Kidney tubule cell (primary cell): ENCODE measurements at regions not wholly inside any gene's neighbourhood (a gene's known extent, or its start where the extent isn't known, plus 50 kb on each side); places are given as distances from the start of the nearest gene placed in this dataset.
A peak's percentile ranks its signal among the peaks of the same experiment; 100 is the strongest.
"Not testable (repeated sequence)": the region's sequence is repeated elsewhere in the genome, so short reads cannot be mapped to it uniquely, and the experiment has no call there.

Experiments
- DNase-seq: peaks from one replicate; pipeline ENCODE4 v3.0.0-alpha.2; 2018; ENCODE audit warnings: low spot score

DNA sequence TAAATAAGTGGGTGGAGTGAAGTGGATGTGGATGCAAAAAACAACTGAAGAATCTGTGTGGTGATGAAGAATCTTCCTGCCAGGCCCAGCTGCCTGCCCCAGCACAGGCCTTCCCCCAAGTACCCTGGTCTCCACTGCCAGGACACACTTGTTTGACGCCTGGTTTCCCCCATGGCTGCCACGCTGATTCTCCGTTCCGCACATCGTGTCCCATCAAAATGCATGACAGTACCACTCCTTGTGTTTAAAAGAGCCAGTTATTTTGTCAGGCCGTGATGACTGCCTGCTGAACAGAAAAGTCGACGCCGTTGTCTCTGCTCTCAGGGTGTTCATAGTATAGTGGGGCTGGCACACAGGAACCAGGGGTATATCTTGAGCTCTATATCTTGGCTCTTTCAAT lies 50.3 kb upstream of the KYNU start:
- no peak for DNase-seq

DNA sequence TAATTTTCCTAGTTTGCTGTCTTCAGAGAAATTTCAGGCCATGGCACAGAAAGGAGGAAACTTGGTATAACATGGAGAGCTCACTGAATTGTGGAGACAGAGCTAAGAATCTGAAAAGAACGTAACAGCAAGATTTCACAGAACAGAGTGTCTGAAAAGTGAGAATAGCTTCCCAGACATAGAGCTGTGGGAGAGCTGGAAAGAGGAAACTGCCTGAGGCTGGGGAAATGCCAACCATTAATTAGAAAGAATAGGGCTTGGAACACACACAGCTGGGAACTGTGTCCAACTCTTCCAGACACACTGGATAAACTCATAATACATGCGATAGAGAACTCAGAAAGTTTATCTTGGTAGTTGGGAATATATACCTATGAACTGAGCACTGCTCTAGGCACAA lies 51.6 kb upstream of the KYNU start:
- DNase-seq: no peak

DNA sequence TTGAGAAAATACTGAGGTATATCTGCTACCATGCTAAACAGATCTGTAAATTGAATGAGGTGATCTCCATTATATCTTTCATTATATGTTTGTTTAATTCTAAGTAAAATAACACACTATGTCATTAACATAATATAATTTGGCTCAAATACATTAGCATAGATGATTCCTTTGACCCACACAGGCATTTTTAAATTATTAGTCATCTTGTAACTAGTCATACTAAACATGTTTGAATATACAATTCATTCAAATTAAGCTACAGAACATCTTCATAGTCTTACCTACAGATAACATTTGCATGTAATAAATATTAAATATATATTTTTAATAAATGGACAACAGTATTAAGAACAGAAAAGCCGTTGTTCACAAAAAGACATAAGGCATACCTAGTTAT lies 52.7 kb upstream of the KYNU start:
- no peak for DNase-seq

DNA sequence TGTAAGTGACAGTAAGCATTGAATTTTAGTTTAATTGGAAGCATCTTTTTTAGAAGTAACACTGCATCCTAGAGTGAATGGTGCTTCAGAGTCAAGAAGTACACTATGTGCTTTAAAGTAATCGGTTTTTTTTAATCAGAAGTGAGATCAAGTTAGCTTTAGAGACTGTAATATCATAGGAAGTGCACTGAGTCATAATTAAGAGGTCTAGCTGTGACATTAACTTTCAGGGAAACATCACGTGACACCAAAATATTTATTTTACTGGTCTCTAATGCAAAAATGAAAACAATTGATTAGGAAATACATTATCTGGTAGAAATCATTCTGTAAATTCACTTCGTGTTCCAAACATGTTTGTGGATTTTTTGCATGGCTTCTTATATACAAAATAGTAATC lies 55.3 kb upstream of the KYNU start:
- no peak for DNase-seq

DNA sequence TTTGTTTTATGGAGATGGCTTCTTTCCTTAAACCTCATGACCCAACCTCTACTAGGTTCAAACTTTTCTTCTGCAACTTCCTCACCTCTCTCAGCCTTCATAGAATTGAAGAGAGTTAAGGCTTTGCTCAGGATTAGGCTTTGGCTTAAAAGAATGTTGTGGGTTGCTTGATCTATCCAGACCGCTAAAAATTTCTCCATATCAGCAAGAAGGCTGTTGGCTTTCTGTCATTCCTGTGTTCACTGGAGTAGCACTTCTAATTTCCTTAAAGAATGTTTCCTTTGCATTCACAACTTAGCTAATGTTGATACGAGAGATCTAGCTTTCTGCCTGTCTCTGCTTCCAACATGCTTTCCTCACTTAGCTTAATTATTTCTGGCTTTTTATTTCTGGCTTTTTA lies 58.1 kb upstream of the KYNU start:
- DNase-seq: peak; percentile 75

DNA sequence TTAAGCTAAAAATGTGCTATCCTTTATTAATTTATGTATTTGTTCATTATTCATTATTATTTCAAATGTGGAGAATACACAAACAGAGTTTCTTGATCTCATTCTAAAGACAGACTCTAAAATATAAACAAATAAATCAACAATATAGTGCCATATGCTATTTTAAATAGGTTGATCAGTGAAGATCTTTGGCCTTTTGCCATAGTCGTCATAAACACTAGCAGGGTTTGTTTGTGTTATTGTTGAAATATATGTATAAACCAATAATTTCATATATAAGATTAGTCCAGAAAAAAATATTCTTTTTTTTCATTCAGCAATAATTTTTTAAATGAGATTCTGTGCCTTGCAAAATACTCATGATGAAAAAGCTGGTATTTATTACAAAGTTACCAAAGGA lies 62.1 kb upstream of the KYNU start:
- DNase-seq: no peak

DNA sequence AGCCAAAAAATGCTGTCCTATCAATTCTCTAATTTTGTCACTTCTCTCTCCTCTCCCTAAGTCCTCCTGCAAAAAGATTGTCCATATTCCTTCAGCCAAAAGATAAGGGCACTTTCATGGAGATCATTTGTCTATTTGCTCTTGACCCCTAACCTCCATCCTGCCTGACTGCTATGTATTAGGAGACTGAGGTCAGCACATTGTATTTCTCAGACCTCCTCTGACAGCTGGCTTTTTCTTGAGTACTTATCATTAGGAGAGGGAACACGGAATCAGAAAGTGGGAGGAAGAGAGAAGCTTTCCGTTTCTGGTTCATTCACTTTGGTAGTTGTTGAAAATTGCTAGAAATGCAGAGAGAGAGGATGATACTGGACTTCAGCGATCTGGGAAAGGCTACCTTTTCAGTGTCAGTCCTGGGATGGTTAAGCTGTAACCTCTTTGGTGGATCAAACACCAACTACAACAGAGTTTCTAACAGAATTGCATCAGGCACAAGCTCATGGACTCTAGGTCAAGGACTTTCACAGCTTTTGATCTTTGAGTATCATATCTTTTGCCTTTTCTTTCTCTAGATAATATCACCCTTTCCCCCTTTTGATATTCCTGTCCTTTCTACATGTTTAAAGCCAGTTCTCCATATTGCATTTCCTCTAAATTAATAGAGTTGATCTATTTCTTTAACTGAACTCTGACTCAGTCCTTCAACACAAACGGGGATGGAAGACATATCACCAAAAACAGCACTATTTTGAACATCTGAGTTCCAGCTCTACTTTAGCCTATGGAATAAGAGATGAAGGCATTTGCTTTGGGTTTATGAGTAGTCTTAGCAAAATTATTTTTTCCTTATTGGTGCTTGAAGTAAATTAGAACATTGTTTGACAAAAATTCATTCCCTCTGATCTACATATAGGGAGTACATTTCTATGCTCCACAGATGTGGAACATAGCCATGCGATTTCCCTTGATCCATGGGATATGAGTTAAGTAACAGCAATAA lies 63.3 kb upstream of the KYNU start:
- no peak for DNase-seq

DNA sequence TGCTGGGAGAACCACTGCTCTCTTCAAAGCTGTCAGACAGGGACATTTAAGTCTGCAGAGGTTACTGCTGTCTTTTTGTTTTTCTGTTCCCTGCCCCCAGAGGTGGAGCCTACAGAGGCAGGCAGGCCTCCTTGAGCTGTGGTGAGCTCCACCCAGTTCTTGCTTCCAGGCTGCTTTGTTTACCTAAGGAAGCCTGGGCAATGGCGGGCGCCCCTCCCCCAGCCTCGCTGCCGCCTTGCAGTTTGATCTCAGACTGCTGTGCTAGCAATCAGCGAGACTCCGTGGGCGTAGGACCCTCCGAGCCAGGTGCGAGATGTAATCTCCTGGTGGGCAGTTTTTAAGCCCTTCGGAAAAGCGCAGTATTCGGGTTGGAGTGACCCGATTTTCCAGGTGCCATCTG lies 65.8 kb upstream of the KYNU start:
- DNase-seq: not testable (repeated sequence)

DNA sequence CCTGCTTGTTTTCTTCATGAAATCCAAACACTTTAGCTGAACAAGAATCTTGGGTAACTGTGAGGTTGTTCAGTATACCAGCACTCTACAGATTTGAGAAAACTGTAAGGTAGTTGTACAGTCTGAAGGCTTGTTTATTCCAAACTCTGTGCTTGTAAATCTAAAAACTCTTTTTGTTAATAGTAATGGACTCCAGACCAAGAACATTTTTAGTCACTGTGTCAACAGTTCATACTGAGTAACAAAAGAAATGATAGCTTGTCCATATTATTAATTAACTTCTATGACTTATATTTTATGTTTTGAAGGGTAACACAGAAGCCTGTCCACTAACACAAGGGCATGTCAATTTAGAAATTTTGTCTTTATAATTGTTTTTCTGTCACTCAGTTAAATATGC lies 72.2 kb upstream of the KYNU start:
- peak; percentile 30 for DNase-seq

DNA sequence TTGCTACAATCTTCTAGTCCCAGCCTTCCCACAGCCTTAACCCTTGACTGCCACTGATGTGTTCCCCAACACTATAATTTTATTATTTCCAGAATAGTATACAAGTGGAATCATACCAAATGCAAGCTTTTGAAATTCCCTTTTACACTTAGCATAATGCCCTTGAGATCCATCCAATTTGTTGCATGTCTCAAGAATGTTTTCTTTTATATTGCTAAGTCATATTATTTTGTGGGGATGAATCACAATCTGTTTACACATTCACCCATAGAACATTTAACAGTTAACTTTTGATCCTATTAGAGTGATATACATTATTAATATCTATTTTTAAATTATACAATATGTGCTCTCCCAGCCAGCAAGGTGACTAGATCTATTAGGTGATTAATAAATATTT lies 74.3 kb upstream of the KYNU start:
- DNase-seq: no peak

DNA sequence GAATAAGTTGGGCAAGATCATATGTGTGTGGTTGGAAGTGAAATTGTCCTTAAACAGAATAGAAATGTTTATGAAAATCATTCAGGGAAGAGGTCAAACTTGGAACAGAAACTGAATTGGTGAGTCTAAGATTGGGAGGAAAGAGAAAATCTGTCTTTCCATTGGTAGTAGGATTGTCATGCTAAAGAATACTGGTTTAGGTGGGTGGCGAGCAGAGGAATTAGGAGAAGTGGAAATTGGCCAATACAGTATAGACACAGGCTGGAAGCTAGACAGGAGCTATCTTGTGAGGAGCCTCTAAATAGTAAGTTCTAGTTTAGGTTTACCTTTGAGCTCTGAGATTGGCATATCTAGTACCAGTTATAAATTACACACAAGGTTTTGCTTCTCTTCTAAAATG lies 80.9 kb upstream of the KYNU start:
- no peak for DNase-seq

DNA sequence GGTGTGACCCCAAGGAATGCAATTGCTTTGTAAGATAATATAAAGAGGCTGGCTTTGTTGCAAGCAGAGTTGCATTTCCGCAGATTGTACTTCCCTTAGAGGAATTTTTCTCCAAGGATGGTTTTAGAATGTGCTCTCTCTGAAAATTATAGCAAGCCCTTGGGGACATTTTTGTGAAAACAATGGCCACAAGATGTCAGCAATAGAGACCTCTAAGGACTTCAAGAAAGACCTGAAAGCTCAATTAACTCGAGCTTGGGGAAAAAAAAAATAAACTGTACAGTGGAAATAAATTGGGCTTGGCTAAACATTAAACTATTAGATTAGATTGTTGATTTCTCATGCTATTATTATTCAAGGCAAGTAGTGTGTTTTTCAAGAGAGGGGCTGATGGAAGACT lies 81.3 kb upstream of the KYNU start:
- DNase-seq: no peak

DNA sequence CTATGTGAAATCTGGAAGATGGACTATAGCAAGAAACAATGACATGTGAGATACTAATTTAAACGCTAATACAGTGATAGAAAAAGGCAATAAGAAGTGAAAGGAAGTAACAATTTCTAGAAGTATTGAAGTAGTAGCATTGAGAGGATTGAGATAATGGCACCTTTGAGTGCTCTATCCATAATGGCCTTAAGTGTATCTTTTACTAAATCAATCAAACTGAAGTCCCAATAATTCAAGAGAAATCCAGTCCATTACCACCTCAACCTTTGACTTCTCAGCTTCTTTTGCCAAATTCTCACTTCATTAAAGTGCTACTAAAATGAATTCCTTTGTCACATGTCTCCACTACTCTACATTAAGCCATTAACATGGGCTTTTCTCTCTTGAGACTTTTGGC lies 82.6 kb upstream of the KYNU start:
- no peak for DNase-seq

DNA sequence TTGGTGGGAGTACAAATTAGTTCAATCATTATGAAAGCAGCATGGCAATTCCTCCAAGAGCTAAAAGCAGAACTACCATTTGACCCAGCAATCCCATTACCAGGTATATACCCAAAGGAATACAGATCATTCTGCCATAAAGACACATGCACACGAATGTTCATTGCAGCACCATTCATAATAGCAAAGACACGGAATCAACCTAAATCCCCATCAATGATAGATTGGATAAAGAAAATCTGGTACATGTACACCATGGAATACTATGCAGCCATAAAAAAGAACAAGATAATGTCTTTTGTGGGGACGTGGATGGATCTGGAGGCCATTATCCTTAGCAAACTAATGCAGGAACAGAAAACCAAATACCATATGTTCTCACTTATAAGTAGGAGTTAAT lies 85.1 kb upstream of the KYNU start:
- not testable (repeated sequence) for DNase-seq

DNA sequence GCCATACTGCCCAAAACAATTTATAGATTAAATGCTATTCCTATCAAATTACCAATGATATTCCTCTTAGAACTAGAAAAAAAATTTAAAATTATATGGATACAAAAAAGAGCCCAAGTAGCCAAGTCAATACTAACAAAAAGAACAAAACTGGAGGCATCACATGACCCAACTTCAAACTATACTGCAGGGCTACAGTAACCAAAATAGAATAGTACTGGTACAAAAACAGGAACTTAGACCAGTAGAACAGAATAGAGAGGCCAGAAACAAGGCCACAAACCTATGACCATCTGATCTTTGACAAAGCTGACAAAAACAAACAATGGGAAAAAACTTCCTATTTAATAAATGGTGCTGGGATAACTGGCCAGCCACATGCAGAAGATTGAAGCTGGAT lies 86.1 kb upstream of the KYNU start:
- DNase-seq: no peak

DNA sequence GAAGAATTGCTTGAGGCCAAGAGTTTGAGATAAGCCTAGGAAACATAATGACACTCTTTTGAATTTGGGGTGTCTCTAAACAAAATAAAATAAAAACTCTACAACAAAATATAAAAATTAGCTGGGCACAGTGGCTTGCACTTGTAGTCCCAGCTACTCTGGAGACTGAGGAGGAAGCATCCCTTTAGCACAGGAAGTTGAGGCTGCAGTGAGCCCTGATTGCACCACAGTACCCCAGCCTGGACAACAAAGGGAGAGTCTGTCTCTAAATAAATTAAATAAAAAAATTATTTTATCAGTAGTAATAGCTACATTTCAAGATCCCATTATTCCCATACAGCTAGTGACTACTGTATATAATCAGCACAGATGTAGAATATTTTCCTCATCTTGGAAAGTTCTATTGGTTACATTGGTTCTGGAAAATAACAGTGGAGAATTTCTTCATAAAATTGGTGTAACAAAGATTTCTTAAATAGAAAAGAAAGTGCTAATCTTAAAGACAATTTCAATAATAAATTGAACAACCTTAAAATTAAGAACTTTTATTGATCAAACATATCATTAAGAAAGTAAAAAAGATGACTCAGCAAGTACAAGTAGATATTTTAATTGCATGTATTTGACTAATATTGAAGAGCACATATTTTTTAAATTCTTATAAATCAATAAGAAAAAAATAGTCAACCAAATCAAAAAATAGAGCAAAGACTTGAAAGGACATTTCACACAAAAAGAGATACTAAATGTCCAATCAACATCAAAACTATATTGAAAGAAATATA lies 90.4 kb upstream of the KYNU start:
- no peak for DNase-seq

DNA sequence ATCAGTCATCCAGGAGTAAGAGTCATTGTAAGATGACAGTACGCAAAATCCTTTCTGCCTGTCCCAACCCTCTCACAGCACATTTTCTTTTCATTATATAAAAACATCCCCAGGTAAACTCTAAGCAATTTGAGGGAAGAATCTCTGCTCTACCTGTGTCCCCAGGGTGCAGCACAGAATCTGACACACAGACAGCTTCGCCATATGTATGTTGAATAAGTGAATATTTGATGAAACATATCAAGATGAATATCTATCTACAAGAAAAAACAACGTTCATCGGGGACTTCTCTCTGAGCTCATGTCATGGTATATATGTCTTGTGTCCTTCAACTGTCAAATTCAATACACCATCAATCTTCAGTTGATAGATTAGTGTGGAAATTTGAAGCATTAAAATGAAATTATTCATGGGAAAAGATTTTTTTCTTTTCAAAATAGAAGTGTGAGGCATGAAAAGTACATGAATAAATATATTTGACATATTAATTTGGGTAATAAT lies 94.5 kb upstream of the KYNU start:
- no peak for DNase-seq

DNA sequence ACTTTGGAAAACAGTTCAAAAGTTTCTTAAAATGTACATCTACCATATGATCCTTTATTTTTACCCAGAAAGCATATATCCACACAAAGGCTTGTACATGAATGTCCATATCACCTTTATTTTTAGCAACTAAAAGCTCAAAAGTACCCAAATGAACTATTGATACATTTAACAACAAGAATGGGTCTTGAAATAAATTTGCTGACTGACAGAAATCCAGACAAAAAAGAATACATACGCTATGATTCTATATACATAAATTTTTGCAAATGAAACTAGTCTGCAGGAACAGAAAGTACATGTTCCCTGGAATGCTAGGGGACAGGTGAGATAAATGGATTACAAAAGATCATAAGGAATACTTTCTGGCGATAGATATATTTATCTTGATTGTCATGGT lies 96.3 kb upstream of the KYNU start:
- DNase-seq: no peak

DNA sequence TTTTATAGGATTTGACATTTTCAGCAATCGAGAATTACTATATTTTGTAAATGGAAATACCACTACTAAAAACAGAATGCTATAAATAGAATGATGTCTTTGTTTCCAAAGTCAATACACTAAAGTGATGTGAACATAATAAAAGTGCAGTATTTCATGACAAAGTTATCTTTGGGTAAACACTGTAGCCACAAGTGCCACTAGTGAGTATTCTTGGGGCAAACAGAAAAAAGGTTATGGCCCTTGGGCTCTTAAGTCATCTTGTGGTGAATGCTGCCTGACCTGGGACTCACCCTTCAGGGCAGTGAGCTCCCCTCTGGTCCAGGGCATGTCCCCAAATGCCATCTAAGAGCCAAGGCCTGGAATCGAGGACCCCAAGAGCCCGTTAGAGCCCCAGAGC lies 99.2 kb upstream of the KYNU start:
- no peak for DNase-seq

DNA sequence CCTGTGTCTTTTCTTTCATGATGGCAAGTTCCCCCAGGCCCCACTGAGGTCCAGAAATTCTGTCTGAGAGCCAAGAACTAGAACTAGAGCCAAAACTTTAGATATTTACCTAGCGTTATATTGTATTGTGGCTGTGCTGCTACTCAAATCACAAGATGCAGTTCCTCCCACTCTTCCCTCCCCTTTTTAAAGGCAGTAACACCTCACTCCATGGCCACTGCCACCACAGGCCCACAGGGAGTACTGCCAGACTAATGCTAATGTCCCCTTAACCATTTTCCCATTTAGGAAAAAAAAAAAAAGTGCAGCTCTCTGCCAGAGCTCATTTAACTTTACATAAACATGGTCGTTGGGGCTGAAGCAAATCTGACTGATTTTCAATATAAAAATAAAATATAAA lies 99.7 kb upstream of the KYNU start:
- no peak for DNase-seq

DNA sequence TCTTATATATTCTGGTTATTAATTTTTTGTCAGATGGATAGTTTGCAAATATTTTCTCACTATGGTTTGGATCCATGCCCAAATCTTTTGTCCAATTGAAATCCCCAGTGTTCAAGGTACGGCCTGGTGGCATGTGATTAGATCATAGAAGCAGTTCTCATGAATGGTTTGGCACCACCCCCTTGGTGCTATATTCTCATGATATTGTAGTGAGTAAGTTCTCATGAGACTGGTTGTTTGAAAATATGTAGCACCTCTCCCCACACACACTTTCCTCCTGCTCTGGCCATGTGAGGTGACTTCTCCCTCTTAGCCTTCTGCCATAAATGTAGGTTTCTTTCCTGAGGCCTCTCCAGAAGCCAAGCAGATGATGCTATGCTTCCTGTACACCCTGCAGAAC lies 107.7 kb upstream of the KYNU start:
- DNase-seq: peak; percentile 6

DNA sequence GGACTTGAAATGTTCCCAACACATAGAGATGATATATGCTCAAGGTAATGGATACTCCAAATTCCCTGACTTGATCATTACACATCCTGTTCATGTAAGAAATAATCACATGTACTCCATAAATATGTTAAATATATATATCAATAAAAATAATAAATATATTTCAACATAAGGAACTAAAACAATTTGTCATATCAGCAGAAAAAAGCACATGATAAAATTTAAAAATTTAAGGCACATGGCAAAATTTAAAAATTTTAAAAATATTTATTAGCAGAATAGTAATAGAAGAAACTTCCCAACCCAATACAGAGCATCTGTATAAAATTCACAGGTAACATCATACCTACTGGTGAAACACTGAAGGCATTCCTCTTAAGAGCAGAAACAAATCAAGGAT lies 109.6 kb upstream of the KYNU start:
- no peak for DNase-seq

DNA sequence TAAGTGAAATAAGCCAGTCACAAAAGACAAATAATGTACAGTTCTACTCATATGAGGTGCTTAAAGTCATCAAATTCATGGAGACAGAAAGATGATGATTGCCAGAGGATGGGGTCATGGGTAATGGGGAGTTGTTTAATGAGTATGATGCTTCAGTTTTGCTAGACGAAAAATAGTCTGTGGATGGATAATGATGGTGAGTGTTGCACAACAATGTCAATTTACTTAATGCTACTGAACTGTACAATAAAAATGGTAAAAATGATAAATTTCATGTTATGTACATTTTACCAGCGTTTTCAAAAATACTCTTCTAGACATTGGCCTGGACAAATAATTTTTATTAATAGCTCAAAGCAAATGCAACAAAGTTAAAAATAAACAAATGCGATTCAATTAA lies 118.5 kb upstream of the KYNU start:
- no peak for DNase-seq
